Motor neuron (in vitro differentiated cells): ENCODE measurements at regions not wholly inside any gene's neighbourhood (a gene's known extent, or its start where the extent isn't known, plus 50 kb on each side); places are given as distances from the start of the nearest gene placed in this dataset.

Experiments used
- ATAC-seq, 8 experiments: fragments of 200-7000 bp; cut with Tn5 transposase; replicated peaks in 6 of 8; 2 replicates each; pipeline ENCODE4 v1.8.0; 2021; ENCODE audit warnings: mild to moderate bottlenecking in 8 of 8, moderate library complexity in 8 of 8
- H3K27ac ChIP-seq, 2 donors: fragments of 250-450 bp; sonication (Bioruptor Pico); 2 replicates each; pipeline ENCODE4 v1.9.0; 2021; ENCODE audit warnings: antibody characterized with exemption in 2 of 2, mild to moderate bottlenecking in 2 of 2, moderate library complexity in 1 of 2
- H3K4me1 ChIP-seq, 2 donors: fragments of 250-450 bp; sonication (Bioruptor Pico); replicated peaks in 1 of 2; 2 replicates each; pipeline ENCODE4 v1.6.1; 2021; ENCODE audit warnings: antibody characterized with exemption in 2 of 2, mild to moderate bottlenecking in 2 of 2, moderate library complexity in 1 of 2
- H3K4me3 ChIP-seq, 5 donors: fragments of 250-450 bp; sonication (Bioruptor Pico); 2 replicates each; pipeline ENCODE4 v1.9.0; 2021; ENCODE audit warnings: antibody characterized with exemption in 5 of 5, mild to moderate bottlenecking in 5 of 5, moderate library complexity in 4 of 5
- WGBS, 10 experiments: fragments of 450-650 bp; shearing (Covaris generic); methylation state at CpG; one replicate each; pipeline ENCODE4 v1.0.0; 2022; 5-methylcytosine and 5-hydroxymethylcytosine counted together
- in situ Hi-C, 9 experiments: fragments of 400-800 bp; cut with MboI; loops; one replicate each; pipeline ENCODE4 v1.15.0; 2021; ENCODE audit warnings: low sequenced_read_pairs in 9 of 9, low pct_unique_long_range_greater_than_20kb in 2 of 9; ENCODE audit not compliant: unreplicated experiment in 9 of 9

- H3K4me1 ChIP-seq = no peaks in the 10 kb centered on the region
- WGBS, 10 experiments = 17 to 100% (median 85%) methylated on average over 1 to 5 of the region's 5 CpGs
- no peak overlapping the region for H3K4me3 ChIP-seq
- in situ Hi-C loops = no loop called here
- no peak overlapping the region for H3K27ac ChIP-seq
- ATAC-seq = no peak
Observed at GRCh38 chr13:63614874-63615612, 2199.4 kb upstream of the PCDH20 start.

- H3K4me1 ChIP-seq = no peaks in the 10 kb centered on the region
- ATAC-seq = no peak
- in situ Hi-C loops = no loop called here
- no peak overlapping the region for H3K4me3 ChIP-seq
- 20 to 94% (median 71%) methylated on average over 1 of the region's 1 CpG; no CpG with 5 or more reads in 1 of the 10 experiments for WGBS, 10 experiments
- no peak overlapping the region for H3K27ac ChIP-seq
Observed at GRCh38 chr13:63607153-63607552, 2191.5 kb upstream of the PCDH20 start.

- in situ Hi-C loops = no loop called here
- Histone ChIP-seq H3K4me1 (no peaks in the 10 kb centered on the region), H3K4me3 (no peak overlapping the region), H3K27ac (no peak overlapping the region)
- ATAC-seq = no peak
Observed at GRCh38 chr13:63605962-63606361, 2190.3 kb upstream of the PCDH20 start.

GRCh38 chr13:63605403-63605802 is 2189.8 kb upstream of the PCDH20 start:
- WGBS, 10 experiments = 63 to 100% (median 88%) methylated on average over 1 to 2 of the region's 2 CpGs; no CpG with 5 or more reads in 5 of the 10 experiments

GRCh38 chr13:63595811-63596210 is 2180.2 kb upstream of the PCDH20 start:
- in situ Hi-C loops = no loop called here
- H3K27ac ChIP-seq = no peak overlapping the region
- H3K4me1 ChIP-seq = no peaks in the 10 kb centered on the region
- ATAC-seq = no peak
- no peak overlapping the region for H3K4me3 ChIP-seq
- WGBS, 10 experiments = 24 to 100% (median 93%) methylated on average over 1 to 7 of the region's 7 CpGs

More at GRCh38 chr13:63605403-63605802, 2189.8 kb upstream of the PCDH20 start:
- in situ Hi-C loops = no loop called here
- ATAC-seq = no peak
- H3K4me3 ChIP-seq = no peak overlapping the region
- H3K4me1 ChIP-seq = no peaks in the 10 kb centered on the region
- no peak overlapping the region for H3K27ac ChIP-seq

GRCh38 chr13:63586467-63586866 is 2170.8 kb upstream of the PCDH20 start:
- in situ Hi-C loops = no loop called here
- Histone ChIP-seq H3K4me3 (no peak overlapping the region), H3K4me1 (peaks cover 0 to 5% of the 10 kb centered on the region in 2 donors), H3K27ac (no peak overlapping the region)
- ATAC-seq = no peak
- 6 to 100% (median 96%) methylated on average over 1 to 7 of the region's 7 CpGs; no CpG with 5 or more reads in 1 of the 10 experiments for WGBS, 10 experiments

GRCh38 chr13:63578796-63579195 is 2163.1 kb upstream of the PCDH20 start:
- Histone ChIP-seq H3K4me1 (peaks cover 0 to 5% of the 10 kb centered on the region in 2 donors), H3K4me3 (no peak overlapping the region), H3K27ac (no peak overlapping the region)
- 10 to 100% (median 84%) methylated on average over 1 to 2 of the region's 2 CpGs for WGBS, 10 experiments
- in situ Hi-C loops = no loop called here
- ATAC-seq = no peak

GRCh38 chr13:63567031-63567430 is 2151.4 kb upstream of the PCDH20 start:
- WGBS, 10 experiments = 100% methylated on average over 1 of the region's 1 CpG; no CpG with 5 or more reads in 8 of the 10 experiments
- in situ Hi-C loops = no loop called here
- H3K4me1 ChIP-seq = no peaks in the 10 kb centered on the region

GRCh38 chr13:63554157-63554556 is 2138.5 kb upstream of the PCDH20 start:
- no peak for ATAC-seq
- in situ Hi-C loops = no loop called here
- 0 to 100% (median 90%) methylated on average over 1 of the region's 1 CpG for WGBS, 10 experiments
- Histone ChIP-seq H3K4me1 (no peaks in the 10 kb centered on the region), H3K27ac (no peak overlapping the region), H3K4me3 (no peak overlapping the region)

More at GRCh38 chr13:63567031-63567430, 2151.4 kb upstream of the PCDH20 start:
- Histone ChIP-seq H3K27ac (no peak overlapping the region), H3K4me3 (no peak overlapping the region)
- peak in 1 of 8 experiments; percentile 75 for ATAC-seq

- WGBS, 10 experiments = 10 to 97% (median 81%) methylated on average over 2 to 3 of the region's 3 CpGs; no CpG with 5 or more reads in 1 of the 10 experiments
- peaks cover 6 to 8% of the 10 kb centered on the region in 2 donors for H3K4me1 ChIP-seq
- H3K4me3 ChIP-seq = no peak overlapping the region
- in situ Hi-C loops = no loop called here
- no peak for ATAC-seq
- no peak overlapping the region for H3K27ac ChIP-seq
Observed at GRCh38 chr13:63551731-63552130, 2136.1 kb upstream of the PCDH20 start.

GRCh38 chr13:63546524-63546923 is 2130.9 kb upstream of the PCDH20 start:
- 23 to 100% (median 53%) methylated on average over 1 to 2 of the region's 2 CpGs for WGBS, 10 experiments
- Histone ChIP-seq H3K27ac (no peak overlapping the region), H3K4me3 (no peak overlapping the region), H3K4me1 (peaks cover 8 to 24% of the 10 kb centered on the region in 2 donors)
- ATAC-seq = peak in 2 of 8 experiments; percentile 62 to 73
- in situ Hi-C loops = no loop called here

GRCh38 chr13:63542770-63543169 is 2127.1 kb upstream of the PCDH20 start:
- no peak overlapping the region for H3K4me3 ChIP-seq
- peaks cover 1 to 24% of the 10 kb centered on the region in 2 donors for H3K4me1 ChIP-seq
- 14 to 20% (median 18%) methylated on average over 1 of the region's 1 CpG; no CpG with 5 or more reads in 7 of the 10 experiments for WGBS, 10 experiments
- in situ Hi-C loops = no loop called here
- no peak overlapping the region for H3K27ac ChIP-seq
- peak in 5 of 8 experiments; percentile 18 to 65 (median 45) for ATAC-seq

GRCh38 chr13:63541336-63541735 is 2125.7 kb upstream of the PCDH20 start:
- no peak overlapping the region for H3K4me3 ChIP-seq
- H3K27ac ChIP-seq = no peak overlapping the region
- in situ Hi-C loops = no loop called here
- H3K4me1 ChIP-seq = peaks cover 0 to 21% of the 10 kb centered on the region in 2 donors
- 6 to 60% (median 37%) methylated on average over 5 to 6 of the region's 6 CpGs for WGBS, 10 experiments
- no peak for ATAC-seq

- in situ Hi-C loops = no loop called here
- 0 to 93% (median 54%) methylated on average over 1 of the region's 1 CpG; no CpG with 5 or more reads in 2 of the 10 experiments for WGBS, 10 experiments
- no peak for ATAC-seq
- peaks cover 0 to 18% of the 10 kb centered on the region in 2 donors for H3K4me1 ChIP-seq
- no peak overlapping the region for H3K4me3 ChIP-seq
- H3K27ac ChIP-seq = no peak overlapping the region
Observed at GRCh38 chr13:63540061-63540460, 2124.4 kb upstream of the PCDH20 start.
